SIG-M5 treated with dmso at 0.1 percent for 504 hours (cell line): ENCODE measurements at regions not wholly inside any gene's neighbourhood (a gene's known extent, or its start where the extent isn't known, plus 50 kb on each side); places are given as distances from the start of the nearest gene placed in this dataset.
"Not testable (repeated sequence)": the region's sequence is repeated elsewhere in the genome, so short reads cannot be mapped to it uniquely, and the experiment has no call there.

ENCODE experiments used
- DNase-seq: peaks from one replicate; lab custom pipeline; 2025; ENCODE audit not compliant: unreplicated experiment; lab: John Stamatoyannopoulos, UW

DNA sequence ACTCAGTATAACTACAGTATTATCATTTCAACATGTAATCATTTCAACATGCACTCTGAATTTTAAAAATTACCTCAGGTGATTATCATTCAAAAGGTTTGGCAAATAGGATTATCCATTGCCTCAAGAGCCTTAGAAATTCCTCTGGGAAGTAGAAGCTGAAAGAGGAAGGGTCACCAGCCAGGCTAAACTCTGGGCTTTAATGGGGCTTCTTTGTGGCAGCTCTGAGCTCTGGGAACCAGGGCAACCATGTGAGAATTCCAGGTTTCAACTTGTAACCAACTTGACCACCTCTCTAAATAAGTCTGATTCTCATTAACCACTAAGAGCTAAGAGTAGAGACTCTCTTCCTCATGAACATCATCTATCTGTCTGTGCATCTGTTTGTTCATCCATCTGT, 117.2 kb upstream of the MED14 start:
- DNase-seq: no peak

DNA sequence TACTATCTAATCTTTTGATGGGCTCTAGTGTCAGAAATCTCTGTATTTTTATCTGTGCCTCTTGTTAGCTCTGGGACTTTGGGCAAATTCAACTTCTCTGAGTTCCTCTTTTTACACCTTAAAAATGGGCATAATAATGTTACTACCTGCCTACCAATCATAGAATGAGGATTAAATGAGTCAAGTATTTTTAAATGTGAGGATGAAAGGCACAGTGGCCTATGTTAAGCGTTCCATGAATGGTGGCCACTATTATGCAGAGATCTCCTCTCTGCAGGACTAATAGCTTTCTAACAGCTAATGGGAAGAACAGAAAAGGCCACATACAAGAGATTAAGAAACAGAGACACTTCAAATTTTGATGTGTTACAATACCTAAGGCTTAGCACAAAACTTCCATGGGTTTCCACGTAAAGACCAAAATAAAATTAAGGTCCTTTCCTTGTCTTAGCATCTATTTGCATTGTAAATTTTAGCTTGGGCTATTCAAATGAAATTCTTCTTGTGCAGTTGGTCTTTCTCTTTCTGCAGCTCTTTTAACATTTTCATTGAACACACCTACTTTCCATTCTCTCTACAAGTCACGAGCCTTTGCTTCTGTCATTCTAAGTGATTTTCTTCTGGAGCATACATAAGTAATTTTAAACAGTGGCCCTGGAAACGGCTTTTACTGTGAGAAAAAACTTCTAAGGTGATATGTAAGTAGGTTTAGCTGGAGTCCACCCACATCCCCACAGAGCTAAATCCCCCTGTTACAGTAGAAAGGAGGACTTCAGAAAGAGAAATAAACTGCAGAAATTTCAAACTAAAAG, 117.9 kb upstream of the MED14 start:
- no peak for DNase-seq

DNA sequence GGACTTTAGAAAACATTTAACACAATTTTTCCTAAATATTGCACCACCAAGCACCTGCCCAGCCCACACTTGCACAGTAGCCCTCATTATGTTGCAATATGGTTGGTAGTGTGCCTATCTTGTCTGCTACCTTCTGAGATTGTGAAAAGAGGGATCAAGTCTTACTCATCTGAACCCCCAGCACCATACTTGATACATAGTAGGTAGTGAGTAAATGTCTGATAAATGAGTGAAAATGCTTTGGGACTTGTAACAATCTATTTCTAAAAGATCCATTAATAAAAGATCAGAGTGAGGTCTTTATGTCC, 118.4 kb upstream of the MED14 start:
- DNase-seq: no peak

- DNase-seq: no peak
Observed at GRCh38 chrX:40854242-40854641, 118.9 kb upstream of the MED14 start.

- no peak for DNase-seq
Observed at GRCh38 chrX:40855411-40855810, 120.1 kb upstream of the MED14 start.

DNA sequence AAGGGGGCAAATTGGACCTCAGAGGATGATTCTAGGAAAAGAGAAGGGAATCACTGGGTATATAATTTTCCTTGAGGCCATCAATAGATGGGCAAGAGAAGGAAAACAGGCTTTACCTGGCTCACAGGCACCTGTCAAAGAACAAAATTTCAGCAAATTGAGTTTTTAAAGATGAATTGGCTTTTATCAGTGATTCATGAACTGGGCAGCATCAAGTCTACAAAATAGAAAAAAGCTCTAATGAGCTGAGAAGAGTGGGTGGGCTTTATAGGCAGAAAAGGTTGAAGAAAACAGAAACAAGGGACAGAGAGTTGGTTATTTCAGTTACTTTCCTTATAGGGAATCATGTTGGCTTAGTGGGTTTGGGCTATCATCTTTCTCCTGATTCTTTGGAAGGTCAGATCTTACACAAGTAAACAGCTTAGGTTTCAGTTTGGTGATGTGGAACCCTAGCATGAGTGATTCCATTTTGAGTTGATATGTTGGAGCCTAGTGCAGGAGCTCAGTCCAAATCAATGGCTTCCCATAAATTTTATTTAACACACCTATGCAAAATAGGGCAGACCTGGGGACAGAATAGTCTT, 120.7 kb upstream of the MED14 start:
- DNase-seq: no peak

GRCh38 chrX:40861952-40862554, 126.7 kb upstream of the MED14 start:
- DNase-seq: not testable (repeated sequence)

DNA sequence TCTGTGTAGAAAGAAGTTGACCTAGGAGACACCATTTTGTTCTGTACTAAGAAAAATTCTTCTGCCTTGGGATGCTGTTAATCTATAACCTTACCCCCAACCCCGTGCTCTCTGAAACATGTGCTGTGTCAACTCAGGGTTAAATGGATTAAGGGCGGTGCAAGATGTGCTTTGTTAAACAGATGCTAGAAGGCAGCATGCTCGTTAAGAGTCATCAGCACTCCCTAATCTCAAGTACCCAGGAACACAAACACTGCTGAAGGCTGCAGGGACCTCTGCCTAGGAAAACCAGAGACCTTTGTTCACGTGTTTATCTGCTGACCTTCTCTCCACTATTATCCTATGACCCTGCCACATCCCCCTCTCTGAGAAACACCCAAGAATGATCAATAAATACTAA, 127.9 kb upstream of the MED14 start:
- not testable (repeated sequence) for DNase-seq

DNA sequence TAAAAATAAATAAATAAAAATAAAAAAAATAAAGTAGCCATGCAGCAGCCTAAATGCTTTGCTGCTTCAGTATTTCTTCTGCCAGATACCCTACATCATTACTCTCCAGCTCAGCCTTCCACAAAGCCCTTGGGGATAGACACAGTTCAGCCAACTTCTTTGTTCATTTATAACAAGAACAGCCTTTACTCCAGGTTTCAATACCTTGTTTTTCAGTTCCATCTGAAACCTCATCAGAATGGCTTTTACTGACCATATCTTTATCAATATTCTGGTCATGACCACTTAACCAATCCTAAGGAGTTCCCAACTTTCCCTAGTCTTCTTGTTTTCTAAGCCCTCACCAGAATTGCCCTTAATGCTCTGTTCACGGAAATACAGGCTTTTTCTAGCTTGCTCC, 128.3 kb upstream of the MED14 start:
- no peak for DNase-seq

- no peak for DNase-seq
Observed at GRCh38 chrX:40864972-40865371, 129.6 kb upstream of the MED14 start.

DNA sequence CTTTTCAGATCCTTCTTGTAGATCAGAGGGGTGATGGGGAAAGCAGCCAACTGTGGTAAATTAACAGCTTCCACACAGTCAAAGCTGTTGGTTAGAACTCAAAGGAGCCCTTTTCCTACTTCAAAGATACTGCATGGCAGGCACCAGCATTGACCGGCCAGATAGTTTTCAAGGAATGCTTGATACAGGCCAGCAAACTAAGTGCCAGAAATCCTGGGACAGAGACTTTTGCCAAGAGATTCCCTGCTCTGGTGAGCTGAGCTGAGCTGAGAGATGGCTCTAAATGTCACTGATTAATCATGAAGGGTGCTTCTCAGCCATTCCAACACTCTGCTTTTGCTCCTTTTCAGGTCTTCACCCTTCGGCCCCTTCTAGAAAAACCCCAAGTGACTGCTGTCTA, 131.6 kb upstream of the MED14 start:
- DNase-seq: no peak

GRCh38 chrX:40867352-40867751, 132.0 kb upstream of the MED14 start:
- no peak for DNase-seq

GRCh38 chrX:40868868-40869267, 133.5 kb upstream of the MED14 start:
- DNase-seq: no peak

- DNase-seq: not testable (repeated sequence)
Observed at GRCh38 chrX:40870982-40871381, 135.6 kb upstream of the MED14 start.

- no peak for DNase-seq
Observed at GRCh38 chrX:40871385-40872082, 136.2 kb upstream of the MED14 start.

DNA sequence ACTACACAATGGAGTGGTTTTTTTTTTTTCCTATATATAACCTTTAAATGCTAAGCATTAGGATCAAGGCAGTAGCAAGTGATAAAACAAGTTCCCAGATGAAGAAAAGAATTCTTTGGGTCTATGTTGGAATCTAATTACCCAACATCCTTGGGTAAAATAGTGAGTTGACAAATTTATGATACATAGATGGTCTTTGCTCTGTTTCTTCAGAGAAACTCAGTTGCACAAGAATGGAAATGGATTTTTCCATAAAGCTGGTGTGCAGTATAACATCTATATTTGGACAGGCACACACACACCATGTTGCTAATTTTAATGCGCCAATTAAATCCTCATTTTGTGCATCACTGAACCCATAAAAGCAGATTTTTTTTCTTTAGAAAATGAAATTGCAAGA, 137.0 kb upstream of the MED14 start:
- no peak for DNase-seq

DNA sequence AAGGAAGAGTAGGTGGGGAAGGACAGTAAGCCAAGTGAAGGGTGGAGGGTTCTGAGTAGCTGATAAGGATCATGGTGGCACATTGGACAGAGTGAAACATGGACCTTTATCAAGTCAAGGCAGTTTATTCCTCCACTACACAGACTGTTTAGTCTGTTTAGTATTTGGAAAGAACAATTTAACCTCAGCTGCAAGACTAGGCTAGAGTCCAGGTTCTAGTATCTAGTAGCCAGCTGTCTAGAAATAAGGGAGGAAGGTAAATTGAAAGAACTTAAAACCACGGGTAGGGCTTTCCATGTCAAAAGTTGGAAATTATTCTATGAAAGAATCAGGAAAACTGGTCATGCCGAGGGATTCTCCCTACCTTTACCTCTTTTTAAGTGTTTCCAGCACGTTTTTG, 140.1 kb upstream of the MED14 start:
- no peak for DNase-seq

GRCh38 chrX:40877887-40878286, 142.5 kb upstream of the MED14 start:
- DNase-seq: peak; percentile 8

- no peak for DNase-seq
Observed at GRCh38 chrX:40878766-40879165, 143.4 kb upstream of the MED14 start.

GRCh38 chrX:40879172-40879571, 143.8 kb upstream of the MED14 start:
- DNase-seq: not testable (repeated sequence)

- no peak for DNase-seq
Observed at GRCh38 chrX:40880712-40881111, 145.4 kb upstream of the MED14 start.

- DNase-seq: no peak
Observed at GRCh38 chrX:40883021-40883619, 147.8 kb upstream of the MED14 start.
